ENCODE measurements at regions not wholly inside any gene's neighbourhood (a gene's known extent, or its start where the extent isn't known, plus 50 kb on each side); places are given as distances from the start of the nearest gene placed in this dataset.

DNA sequence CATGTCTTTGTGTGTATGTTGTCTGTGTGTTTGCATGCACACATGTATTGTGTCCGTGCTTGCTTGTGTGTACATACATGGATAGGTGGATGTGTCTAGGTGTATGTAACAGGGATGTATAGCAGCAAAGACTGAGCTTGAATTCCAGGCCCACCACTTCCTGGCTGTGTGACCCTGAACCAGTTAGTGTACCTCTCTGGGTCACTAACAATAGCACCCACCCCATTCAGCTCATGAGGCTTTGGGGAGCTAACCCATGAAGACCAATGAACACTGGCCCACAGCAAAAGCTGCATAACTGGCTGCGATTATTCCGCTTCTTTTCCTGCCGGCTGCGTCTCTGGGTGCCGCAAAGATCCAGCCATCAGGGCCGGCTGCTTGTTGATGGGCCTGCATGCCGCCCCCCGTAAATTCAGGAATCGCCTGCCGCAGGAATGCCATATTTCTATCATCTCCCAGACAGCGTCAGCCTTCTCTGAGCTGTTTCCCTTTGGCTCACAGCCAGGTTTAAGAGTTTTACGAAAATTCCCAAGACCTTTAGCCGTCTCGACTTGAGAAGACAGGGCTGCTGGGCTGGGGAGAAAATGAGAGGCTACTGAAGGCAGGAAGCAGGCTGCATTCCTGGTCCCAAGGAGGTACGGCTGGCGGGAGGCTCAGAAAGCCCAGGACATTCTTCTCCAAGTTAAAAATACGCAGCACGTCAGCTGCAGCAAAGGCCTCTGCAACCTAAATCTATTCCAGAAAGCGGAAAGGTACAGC is 224.6 kb downstream of the MN1 start:
- Histone ChIP-seq H3K36me3 (replicated peaks; ENCODE audit: insufficient read depth, low read length) (no peaks in the 10 kb centered on the region), H3K27me3 (replicated peaks; ENCODE audit: insufficient read depth, low read length) (peaks cover 99% of the 10 kb centered on the region), H3K9ac (ENCODE audit: low read length) (no peak overlapping the region), H3K9me2 (replicated peaks; ENCODE audit: insufficient read depth, low read length) (no peaks in the 10 kb centered on the region), H3F3A (ENCODE audit: insufficient read depth, low read length) (no peaks in the 10 kb centered on the region), H3K79me2 (ENCODE audit: low read length) (no peaks in the 10 kb centered on the region), H3K27ac (ENCODE audit: low read length) (no peak overlapping the region), H3K4me2 (ENCODE audit: low read depth, low read length) (no peak overlapping the region), H4K20me1 (ENCODE audit: insufficient read depth, low read length) (no peaks in the 10 kb centered on the region), H3K9me3 (replicated peaks; ENCODE audit: insufficient read depth, low read length) (no peaks in the 10 kb centered on the region), H2AFZ (ENCODE audit: low read length) (no peak overlapping the region), H3K4me1 (ENCODE audit: low read length) (no peaks in the 10 kb centered on the region), H3K4me3 (ENCODE audit: low read length) (no peak overlapping the region)
- no peak for TF ChIP-seq EZH2phosphoT487 (IDR thresholded peaks at IDR 0.05; ENCODE audit: low read length)
- TF ChIP-seq EZH2 (optimal IDR thresholded peaks at IDR 0.05; ENCODE audit: low read depth, low read length), result no peak
- TF ChIP-seq CTCF (IDR thresholded peaks at IDR 0.05; ENCODE audit: low read length), result no peak
- no peak for DNase-seq

- H3K27ac ChIP-seq (ENCODE audit: low read length), result no peak overlapping the region
- no peaks in the 10 kb centered on the region for H3K79me2 ChIP-seq (ENCODE audit: low read length)
- no peak for DNase-seq
- H3F3A ChIP-seq (ENCODE audit: insufficient read depth, low read length), result no peaks in the 10 kb centered on the region
- H2AFZ ChIP-seq (ENCODE audit: low read length), result no peak overlapping the region
- no peak overlapping the region for H3K4me2 ChIP-seq (ENCODE audit: low read depth, low read length)
- no peaks in the 10 kb centered on the region for H3K9me3 ChIP-seq (replicated peaks; ENCODE audit: insufficient read depth, low read length)
- H3K9ac ChIP-seq (ENCODE audit: low read length), result no peak overlapping the region
- TF ChIP-seq CTCF (IDR thresholded peaks at IDR 0.05; ENCODE audit: low read length), result no peak
- TF ChIP-seq EZH2phosphoT487 (IDR thresholded peaks at IDR 0.05; ENCODE audit: low read length), result no peak
- no peak for TF ChIP-seq EZH2 (optimal IDR thresholded peaks at IDR 0.05; ENCODE audit: low read depth, low read length)
- no peaks in the 10 kb centered on the region for H3K9me2 ChIP-seq (replicated peaks; ENCODE audit: insufficient read depth, low read length)
- no peaks in the 10 kb centered on the region for H3K36me3 ChIP-seq (replicated peaks; ENCODE audit: insufficient read depth, low read length)
- peaks cover 99% of the 10 kb centered on the region for H3K27me3 ChIP-seq (replicated peaks; ENCODE audit: insufficient read depth, low read length)
- H3K4me1 ChIP-seq (ENCODE audit: low read length), result no peaks in the 10 kb centered on the region
- no peak overlapping the region for H3K4me3 ChIP-seq (ENCODE audit: low read length)
- H4K20me1 ChIP-seq (ENCODE audit: insufficient read depth, low read length), result no peaks in the 10 kb centered on the region
These were observed 224.0 kb downstream of the MN1 start for GRCh38 chr22:27577574-27577969.

GRCh38 chr22:27578937-27579617 is 222.5 kb downstream of the MN1 start:
- Histone ChIP-seq H3K36me3 (replicated peaks; ENCODE audit: insufficient read depth, low read length) (no peaks in the 10 kb centered on the region), H3K9me3 (replicated peaks; ENCODE audit: insufficient read depth, low read length) (no peaks in the 10 kb centered on the region), H4K20me1 (ENCODE audit: insufficient read depth, low read length) (no peaks in the 10 kb centered on the region), H3K9me2 (replicated peaks; ENCODE audit: insufficient read depth, low read length) (no peaks in the 10 kb centered on the region), H3K27me3 (replicated peaks; ENCODE audit: insufficient read depth, low read length) (peaks cover 99% of the 10 kb centered on the region), H3K27ac (ENCODE audit: low read length) (no peak overlapping the region), H2AFZ (ENCODE audit: low read length) (no peak overlapping the region), H3K4me2 (ENCODE audit: low read depth, low read length) (no peak overlapping the region), H3K9ac (ENCODE audit: low read length) (no peak overlapping the region), H3F3A (ENCODE audit: insufficient read depth, low read length) (no peaks in the 10 kb centered on the region), H3K4me1 (ENCODE audit: low read length) (no peaks in the 10 kb centered on the region), H3K79me2 (ENCODE audit: low read length) (no peaks in the 10 kb centered on the region), H3K4me3 (ENCODE audit: low read length) (no peak overlapping the region)
- no peak for TF ChIP-seq EZH2 (optimal IDR thresholded peaks at IDR 0.05; ENCODE audit: low read depth, low read length)
- TF ChIP-seq CTCF (IDR thresholded peaks at IDR 0.05; ENCODE audit: low read length), result no peak
- TF ChIP-seq EZH2phosphoT487 (IDR thresholded peaks at IDR 0.05; ENCODE audit: low read length), result no peak
- no peak for DNase-seq

Data from MM.1S (cell line).